ENCODE measurements at regions not wholly inside any gene's neighbourhood (a gene's known extent, or its start where the extent isn't known, plus 50 kb on each side); places are given as distances from the start of the nearest gene placed in this dataset.
A peak's percentile ranks its signal among the peaks of the same experiment; 100 is the strongest.

DNA sequence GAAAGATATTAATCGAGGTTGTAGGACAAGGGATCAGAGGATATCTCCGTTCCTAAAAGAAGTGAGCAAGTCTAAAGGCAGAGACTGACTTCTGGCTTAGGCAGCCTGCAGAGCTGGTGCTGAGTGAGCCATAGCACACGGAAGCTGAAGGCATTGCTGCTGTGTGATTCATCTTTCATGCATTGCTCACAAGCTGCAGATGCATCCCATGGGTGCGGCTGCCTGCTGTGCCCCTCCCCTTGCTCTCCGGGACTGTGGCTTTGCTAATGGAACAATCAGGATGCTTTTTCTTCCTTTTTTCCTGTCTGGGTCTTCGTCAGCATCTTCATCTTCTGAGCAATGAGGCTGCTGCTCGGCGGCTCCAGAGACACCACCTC lies 341.4 kb downstream of the DIRAS2 start:
- DNase-seq = no peak

DNA sequence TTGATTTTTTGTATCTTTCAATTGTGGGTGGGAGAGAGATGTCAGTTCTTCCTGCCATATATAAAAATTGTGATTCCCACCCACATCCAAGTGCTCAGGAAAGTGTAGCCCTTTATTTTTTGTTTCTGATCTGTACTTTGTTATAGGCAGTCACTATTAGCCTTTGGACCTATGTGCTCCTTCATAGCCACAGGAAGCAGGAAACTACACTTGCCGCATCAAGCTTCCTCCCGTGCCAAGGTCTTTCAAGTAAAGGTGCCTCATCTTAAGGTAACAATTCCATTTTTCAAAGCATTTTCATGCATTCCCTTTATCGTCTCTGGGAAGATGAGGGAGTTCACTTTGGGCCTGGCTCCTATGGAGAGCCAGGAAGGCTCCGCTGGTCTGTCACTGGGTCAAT lies 339.0 kb downstream of the DIRAS2 start:
- DNase-seq = no peak

DNA sequence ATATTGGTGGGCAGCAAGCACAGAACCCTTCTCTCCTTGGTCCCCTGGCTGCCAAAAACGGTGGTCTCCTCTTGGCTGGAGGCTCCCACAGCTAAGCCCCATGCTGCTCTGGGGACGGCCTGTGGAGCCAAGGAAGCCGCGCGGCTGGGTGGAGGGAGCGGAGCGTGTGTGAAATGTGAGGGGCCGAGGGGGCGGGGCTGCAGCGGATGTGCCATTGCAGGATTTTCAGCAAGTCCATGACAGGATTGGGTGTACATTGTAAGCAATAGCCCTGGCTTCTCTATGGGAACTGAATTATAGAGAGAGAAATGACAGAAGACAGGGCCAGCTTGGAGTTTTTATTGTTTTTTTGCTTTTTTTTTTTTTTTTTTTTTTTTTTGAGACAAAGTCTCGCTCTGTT lies 336.5 kb downstream of the DIRAS2 start:
- DNase-seq = no peak

DNA sequence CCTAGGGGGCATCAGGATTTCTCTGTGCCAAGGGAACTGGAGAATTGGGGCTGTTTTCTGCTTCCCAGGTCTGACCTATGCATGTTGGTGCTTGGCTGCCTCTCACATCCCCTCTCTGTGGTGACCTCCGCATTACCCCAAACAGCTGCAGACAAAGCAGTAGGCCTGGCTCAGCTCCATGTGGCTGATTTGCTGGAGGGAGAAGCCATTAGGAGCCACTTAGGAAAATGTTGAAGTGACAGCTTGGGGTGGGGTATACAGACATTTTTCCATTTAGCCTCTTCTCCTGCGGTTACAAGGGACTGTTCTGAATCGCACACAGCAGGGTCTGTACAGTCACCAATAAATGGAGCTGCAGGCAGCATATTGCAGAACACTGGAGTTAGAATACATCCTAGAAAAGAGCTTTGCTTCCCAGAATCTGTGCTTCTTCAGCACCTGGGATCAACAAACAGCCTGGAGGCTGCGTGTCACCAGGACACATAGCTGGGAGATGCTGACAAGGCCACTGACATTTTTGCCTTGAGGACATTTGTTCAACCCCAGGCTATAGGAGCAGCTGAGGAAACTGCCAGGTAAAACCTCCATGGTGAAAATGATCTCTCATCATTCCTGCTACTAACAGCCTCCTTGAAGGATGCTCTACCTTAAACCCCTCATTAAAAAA lies 335.3 kb downstream of the DIRAS2 start:
- peak; percentile 89 for DNase-seq

DNA sequence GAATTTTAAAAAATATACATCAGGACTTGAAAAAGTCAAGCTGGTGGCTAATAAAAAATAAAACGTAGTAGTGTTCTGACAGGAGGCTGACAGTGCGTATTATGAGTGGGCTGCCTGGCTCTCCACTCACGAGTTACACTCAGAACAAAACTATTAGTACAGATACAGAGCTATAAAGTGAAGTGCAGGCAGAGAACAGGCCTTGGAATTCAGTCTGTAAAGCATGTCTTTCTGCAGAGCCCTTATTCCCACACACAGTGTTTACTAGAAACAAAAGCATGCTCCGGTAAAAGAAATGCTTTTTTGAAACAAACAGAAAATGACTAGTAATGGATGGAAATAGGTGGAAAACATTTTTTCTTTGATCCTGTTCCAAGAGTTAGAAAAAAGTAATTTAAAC lies 334.7 kb downstream of the DIRAS2 start:
- DNase-seq = no peak

DNA sequence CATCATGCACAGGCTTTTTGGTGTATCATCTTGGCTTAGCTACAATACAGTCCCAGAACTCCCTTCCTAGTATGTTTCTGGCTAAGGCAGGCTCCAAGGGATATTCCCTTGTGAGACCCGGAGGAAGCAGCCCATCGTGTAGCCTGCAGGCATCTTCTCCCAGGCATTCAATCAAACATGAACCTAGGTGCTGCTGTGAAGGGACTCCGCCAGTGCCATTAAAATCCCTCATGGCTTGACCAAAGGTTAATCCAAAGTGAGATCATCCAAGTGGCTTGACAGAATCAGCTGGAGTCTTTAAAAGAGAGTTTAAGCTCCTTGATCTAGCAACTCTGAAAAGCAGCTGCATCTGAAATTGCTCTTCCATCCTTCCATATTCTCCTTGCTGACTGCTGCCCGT lies 333.9 kb downstream of the DIRAS2 start:
- DNase-seq = no peak

DNA sequence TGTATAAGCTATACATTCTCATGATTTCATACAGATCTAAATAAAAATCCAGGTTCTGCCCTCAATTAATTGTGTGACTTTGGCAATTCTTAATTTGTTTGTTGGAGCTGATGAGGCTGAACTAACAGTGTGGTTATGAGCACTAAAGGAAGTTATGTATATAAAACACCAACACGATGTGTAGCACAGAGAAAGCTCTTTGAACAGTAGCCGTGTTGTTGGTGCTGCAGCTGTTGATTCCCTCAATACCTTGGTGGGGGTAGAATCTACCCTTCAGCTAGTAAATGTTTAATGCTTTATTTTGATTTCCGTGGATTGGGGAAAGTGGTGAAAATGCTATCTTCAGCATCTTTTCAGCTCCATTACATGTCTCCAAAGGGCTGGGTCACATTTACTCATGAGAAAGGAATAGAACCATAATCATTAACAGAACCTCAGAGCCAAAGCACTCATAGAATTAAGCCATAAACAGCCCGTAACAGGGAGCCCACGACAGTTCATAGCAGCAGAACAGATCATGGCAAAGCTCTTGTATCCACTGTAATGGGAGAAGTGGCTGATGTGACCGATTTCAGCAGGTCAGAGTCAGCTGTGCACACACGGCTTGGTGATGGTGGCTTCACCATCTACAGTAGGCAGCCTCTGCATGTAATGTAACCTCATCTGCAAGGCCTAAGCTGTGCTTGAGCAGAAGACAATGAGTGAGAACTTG lies 332.7 kb downstream of the DIRAS2 start:
- no peak for DNase-seq

DNA sequence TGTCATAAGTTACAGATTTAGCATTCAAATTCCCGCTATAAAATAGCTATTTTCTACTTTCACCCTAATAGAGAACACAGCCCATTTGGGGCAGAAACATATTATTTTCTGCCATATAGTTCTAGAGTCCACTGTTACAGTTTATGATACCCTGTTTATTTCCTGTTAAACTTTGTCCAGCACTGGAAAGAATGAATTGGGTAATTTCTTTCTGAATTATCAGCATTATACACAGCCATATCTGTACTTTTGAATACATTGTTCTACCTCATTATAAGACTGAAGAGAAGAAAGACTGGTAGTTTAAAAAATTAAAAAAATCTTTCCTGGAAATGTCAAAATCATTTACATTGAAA lies 332.1 kb downstream of the DIRAS2 start:
- no peak for DNase-seq

DNA sequence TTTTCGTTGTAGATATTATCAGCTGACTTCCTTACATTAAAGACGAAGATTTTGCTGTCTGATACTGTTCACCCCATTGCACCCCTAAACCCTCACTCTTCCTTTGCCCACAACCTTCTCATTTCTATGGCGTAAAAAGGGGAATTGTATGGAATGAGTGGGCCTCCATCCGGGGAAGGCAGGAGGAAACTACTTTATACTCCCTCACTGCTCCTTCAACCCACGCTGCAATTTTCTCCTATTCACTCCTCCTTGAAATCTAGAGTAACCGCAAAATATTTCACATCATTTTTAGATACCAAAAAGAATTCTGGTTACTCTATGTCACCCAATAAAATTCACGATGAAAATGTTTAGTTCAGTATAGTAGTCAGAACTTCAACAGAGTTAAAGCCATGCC lies 330.8 kb downstream of the DIRAS2 start:
- no peak for DNase-seq

DNA sequence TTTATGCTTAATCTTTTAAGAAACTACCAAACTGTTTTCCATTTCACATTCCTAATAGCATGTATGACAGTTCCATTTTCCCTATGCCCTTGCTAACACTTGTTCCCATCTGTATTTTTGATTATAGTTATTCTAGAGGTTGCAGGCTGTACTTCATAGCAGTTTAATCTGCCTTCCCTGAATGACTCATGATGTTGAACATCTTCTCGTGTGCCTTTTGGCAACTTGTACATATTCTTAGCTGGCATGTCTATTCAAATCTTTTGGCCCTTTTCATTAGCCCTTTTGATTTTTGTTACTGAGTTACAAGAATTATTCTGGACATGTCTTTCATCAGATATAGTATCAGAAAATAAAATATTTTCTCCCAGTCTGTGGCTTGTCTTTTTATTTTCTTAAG lies 320.3 kb downstream of the DIRAS2 start:
- no peak for DNase-seq

DNA sequence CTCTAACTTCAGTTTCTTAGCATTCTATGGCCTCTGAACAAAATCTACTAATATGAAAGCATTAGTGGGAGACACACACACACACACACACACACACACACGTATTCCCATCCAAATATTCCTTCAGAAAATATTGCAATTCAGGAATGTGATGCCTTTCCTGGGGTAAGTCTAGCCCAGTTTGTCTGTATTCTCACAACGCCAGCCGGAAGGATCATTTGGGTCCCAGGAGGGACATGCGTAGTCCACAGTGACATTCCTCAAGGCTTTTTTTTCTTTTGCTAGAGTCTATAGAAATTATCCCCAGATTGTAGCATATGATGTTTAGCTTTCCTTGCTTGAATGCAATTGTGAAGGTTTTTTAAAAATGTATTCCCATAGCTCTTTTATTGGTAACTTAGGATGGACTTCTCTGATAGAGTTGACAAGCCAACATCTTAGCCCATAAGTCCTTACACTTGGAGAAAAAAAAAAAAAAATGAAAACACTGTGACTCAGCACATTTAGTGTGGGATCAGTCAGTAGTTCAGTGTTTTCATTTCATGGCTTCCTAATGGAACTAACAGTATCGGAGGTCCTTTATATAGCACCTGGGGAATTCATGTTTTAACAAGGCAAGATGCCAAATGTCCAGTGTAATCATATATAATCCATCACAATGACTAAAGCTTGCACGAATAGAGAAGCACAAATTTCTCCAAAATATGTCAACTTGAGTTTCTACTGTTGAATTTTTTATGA lies 316.5 kb downstream of the DIRAS2 start:
- no peak for DNase-seq

DNA sequence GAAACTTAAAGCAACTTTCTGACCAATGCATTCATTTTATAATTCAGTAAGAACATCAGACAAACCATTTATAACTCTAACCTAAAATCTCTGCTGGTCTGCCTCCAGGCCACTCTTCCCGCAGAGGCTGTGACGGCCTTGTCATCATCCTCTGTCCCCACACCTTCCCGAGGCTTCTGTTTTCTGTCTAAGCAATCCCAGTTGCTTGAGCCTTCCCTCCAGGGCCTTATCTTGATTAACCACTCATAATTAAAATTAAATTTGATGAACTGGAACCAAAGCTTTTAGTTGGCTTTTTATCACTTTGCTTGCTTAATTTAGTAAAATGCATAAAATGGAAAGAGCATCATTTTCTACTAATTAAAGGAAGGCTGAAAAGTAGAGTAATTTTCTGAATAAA lies 312.4 kb downstream of the DIRAS2 start:
- no peak for DNase-seq

DNA sequence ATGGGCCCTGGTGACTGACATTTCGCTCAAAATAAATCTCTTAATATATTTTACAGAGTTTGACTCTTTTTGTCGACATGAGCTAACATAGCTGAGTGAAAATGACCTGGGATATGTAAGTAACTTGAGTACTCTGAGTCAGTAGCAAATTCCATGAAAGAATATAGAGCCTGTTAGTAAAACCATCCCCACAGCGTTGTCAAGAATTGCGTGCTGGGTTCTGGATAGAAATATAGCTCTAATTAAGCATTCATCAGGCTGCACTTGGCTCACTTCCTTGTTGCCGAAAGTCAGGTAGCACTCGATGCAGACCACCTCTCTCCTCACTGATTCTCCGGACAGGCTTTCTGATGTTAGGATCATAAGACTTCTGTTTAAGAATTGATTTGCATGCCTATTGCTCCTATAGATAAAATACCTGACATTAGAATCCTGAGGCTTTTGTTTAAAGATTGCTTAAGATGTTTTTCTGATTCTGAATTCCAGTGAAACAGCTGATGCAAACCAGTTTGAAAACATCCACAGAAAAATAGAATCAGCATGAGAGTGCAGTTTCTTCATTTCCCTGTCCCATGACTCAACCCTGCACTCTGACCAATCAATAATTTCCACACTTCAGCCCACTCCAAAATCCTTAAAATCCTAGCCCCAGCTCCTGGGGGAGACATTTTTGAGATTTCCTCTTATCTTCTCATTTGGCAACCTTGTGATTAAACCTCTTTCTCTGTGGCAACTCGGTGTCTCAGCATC lies 310.6 kb downstream of the DIRAS2 start:
- DNase-seq = no peak

DNA sequence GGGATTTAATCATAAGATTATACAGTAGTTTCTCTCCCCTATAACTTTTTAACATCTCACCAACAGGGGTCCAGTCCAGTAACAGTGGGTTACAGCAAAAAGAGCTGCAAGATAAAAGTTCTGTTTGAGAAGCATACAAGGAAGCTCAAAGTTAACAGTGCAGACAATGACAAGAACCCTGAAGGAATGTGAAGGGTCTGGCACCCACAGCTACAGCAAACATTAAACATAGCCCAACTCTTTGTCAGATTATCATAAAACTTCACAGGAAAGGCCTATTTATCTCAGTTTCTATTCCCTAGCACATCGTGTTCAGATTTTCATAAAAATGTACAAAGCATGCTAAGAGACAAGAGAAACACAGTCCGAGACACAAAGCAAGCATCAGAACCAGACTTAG lies 309.4 kb downstream of the DIRAS2 start:
- no peak for DNase-seq

DNA sequence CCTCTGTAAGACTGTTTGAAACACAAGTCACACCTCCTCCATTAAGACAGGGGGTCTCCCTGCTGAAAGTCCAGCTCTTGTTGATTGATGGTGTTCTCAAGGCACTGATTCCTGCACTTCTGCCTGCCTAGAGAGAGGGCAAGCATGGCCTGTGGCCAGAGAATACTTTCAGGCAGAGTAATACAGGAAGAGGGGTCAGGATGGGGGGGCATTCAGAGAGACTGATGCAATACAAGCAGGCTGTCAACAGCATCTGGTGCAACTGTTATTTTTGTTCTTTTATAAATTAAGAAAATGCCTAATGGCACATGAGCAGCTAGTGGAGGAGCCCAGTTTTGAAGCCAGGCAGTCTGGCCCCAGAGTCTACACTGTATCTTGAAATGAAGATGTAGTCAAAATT lies 302.2 kb downstream of the DIRAS2 start:
- no peak for DNase-seq

DNA sequence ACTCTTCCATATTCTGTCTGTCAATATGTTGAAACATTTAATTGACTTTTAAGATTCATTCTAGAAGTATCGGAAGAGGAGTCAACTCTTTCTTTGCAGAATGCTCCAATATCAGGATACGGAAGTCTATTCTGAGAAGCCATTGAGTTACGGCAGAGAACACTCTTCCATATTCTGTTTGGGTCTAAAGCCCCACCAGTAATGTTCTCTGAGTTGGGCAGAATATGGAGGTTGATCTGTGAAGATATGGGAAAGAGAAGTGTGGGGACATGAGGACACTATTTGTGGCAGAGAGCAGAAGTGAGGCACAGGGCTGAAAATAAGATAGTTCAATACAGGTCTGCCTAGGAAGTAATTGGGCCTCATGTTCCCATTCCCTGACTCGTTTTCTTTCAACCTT lies 300.0 kb downstream of the DIRAS2 start:
- no peak for DNase-seq

DNA sequence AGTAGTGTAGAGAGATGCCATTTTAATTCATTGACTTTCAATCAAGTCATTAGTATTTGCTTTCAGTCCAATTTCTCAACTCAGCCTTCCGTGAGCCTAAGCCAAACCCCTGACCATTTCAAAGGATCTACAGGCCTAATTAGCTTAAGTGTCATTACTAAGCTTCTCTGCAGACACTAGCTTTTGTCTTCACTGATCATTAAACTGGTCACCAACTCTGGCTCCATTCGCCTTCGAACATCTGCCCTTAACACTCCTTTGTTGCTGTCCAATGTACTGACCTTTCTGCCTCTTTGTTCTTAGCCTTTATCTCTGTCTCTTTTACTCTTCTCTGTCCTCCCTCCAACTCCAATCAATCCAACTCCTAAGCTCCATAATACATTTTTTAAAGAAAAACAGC lies 299.3 kb downstream of the DIRAS2 start:
- DNase-seq = no peak

DNA sequence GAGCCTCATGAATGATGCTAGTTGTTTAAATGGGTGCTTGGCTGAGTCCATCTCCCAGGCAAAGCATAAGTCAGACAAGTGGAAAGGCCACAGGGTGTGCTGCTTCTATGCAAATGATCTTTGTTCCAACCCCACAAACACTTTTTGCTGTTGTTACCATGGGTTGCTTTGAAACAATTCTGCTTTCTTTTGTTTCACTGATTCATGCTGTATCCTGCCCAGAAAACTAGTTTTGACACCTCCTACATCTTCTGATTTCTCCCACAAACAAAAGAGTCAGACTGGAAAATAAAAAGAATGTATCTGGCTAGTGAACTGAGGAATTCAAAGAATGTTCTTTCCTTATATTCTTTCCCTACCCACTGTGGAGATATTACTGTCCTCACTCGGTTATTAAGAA lies 298.6 kb downstream of the DIRAS2 start:
- DNase-seq = no peak

DNA sequence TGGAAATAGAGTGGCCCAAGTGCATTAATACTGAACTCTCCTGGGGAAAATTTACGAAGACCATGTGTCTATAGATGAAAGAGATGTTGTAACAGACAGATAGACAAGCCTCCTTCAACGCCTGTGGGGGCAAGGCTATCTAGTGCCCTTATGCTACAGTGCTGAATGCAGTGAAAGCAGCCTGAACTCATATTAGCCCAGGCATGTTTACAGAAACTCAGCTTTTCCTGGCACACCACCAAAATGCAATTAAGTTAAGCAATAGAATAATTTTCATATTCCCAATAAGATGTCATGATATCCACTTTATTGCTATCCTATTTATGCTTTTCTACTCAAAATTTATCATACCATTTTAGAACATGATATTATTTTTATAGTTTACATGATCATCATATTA lies 277.0 kb downstream of the DIRAS2 start:
- no peak for DNase-seq

DNA sequence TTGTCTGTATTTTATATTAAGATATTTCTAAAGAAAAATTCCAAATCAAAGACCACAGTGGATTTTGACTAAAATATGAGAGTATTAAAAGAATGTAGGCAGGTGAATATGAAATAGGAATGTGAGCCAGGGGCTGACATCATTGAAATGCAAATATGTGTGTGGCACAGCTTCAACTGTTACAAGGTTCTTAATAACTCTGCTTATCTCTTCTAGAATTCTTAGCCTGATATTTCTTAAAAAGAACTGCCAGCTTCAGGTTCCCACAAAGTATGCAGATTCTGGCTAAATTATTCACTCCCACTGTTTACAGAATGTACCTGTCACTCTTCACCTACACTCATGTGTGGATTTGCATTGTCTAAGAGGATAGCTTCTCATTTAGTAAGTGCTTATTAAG lies 274.4 kb downstream of the DIRAS2 start:
- no peak for DNase-seq

DNA sequence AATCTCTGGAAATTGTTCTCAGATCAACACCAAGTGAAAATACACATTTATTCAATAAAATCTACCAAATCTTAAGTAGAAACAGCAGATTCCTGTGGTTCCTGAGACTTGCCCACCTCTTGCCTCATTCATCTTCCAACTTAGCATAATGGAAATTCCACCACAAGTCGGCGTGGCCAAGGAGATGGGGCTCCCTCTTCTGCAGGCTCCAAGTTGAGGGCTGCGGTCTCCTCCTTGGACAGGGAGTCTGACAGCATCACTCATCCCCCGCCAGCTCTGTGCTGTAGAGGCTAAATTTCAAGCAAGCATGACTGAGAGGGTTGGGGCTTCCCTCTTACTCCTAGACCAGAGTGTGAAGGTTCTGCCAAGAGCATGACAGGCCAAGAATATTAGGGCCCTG lies 273.7 kb downstream of the DIRAS2 start:
- DNase-seq = no peak

DNA sequence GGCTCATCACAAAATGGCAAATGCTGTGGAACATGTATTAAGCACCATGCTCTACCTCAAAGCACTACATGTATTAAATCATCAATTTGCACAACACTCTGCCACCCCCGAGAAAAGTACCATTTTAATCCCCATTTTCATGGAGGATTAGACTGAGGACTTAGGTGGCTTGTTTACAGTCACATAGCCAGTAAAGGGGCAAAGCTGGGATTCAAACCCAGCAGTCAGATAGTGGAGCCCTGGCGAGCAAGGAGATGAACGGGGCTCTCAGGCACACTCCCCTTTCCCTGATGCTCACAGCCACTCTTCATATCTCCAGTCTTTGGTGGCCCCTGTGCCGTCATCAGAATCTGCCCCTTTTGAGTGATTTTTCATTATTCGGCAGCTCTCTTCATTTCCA lies 262.9 kb downstream of the DIRAS2 start:
- DNase-seq = no peak

DNA sequence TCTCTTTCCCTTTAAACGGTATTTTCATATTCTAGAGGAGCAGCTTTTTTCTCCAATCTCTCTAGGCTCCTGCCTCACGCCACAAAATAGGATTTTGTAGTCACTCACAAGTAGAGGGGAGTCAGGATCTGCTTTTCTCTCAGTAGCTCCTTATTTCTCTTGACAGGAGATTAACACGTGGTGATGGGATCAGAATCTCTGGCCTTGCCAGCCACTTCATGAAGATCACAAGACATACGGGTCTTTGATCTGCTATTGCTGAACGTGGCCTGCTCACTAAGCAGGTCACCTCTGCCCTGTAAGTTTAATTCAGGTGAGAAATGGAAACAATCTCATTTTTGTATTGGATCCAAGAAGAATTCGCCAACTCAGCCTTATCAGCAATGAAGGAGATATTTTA lies 257.5 kb downstream of the DIRAS2 start:
- DNase-seq = no peak

Measured in NCI-H187 treated with DMSO at 0.1 percent for 48 hours (cell line).